ENCODE measurements at regions not wholly inside any gene's neighbourhood (a gene's known extent, or its start where the extent isn't known, plus 50 kb on each side); places are given as distances from the start of the nearest gene placed in this dataset.

GRCh38 chr3:94513600-94513999 is 450.7 kb downstream of the NSUN3 start:
- no peak for DNase-seq

GRCh38 chr3:94515983-94516382 is 453.1 kb downstream of the NSUN3 start:
- no peak for DNase-seq

- no peak for DNase-seq
Measured at GRCh38 chr3:94520364-94520763, 457.5 kb downstream of the NSUN3 start.

- DNase-seq: no peak
Measured at GRCh38 chr3:94522488-94522887, 459.6 kb downstream of the NSUN3 start.

- no peak for DNase-seq
Measured at GRCh38 chr3:94524102-94524919, 461.4 kb downstream of the NSUN3 start.

- peak; percentile 63 for DNase-seq
Measured at GRCh38 chr3:94525043-94525442, 462.2 kb downstream of the NSUN3 start.

GRCh38 chr3:94529816-94530215 is 467.0 kb downstream of the NSUN3 start:
- no peak for DNase-seq

GRCh38 chr3:94532951-94533350 is 470.1 kb downstream of the NSUN3 start:
- DNase-seq: no peak

- DNase-seq: no peak
Measured at GRCh38 chr3:94539937-94540336, 477.1 kb downstream of the NSUN3 start.

GRCh38 chr3:94543161-94543560 is 480.3 kb downstream of the NSUN3 start:
- no peak for DNase-seq

- DNase-seq: no peak
Measured at GRCh38 chr3:94544131-94544789, 481.4 kb downstream of the NSUN3 start.

GRCh38 chr3:94548581-94549316 is 485.9 kb downstream of the NSUN3 start:
- no peak for DNase-seq

GRCh38 chr3:94561094-94561493 is 498.2 kb downstream of the NSUN3 start:
- no peak for DNase-seq

- DNase-seq: no peak
Measured at GRCh38 chr3:94564247-94564646, 501.4 kb downstream of the NSUN3 start.

GRCh38 chr3:94568041-94568440 is 505.2 kb downstream of the NSUN3 start:
- no peak for DNase-seq

GRCh38 chr3:94573337-94573736 is 510.5 kb downstream of the NSUN3 start:
- no peak for DNase-seq

- DNase-seq: peak; percentile 2
Measured at GRCh38 chr3:94587291-94587690, 524.4 kb downstream of the NSUN3 start.

- DNase-seq: no peak
Measured at GRCh38 chr3:94593526-94594150, 530.8 kb downstream of the NSUN3 start.

GRCh38 chr3:94596141-94596540 is 533.3 kb downstream of the NSUN3 start:
- DNase-seq: no peak

- no peak for DNase-seq
Measured at GRCh38 chr3:94596887-94597566, 534.2 kb downstream of the NSUN3 start.

GRCh38 chr3:94607778-94608177 is 544.9 kb downstream of the NSUN3 start:
- DNase-seq: no peak

- DNase-seq: no peak
Measured at GRCh38 chr3:94609908-94610307, 547.0 kb downstream of the NSUN3 start.
